ENCODE measurements at regions not wholly inside any gene's neighbourhood (a gene's known extent, or its start where the extent isn't known, plus 50 kb on each side); places are given as distances from the start of the nearest gene placed in this dataset.

- TF ChIP-seq, protein P1, sequence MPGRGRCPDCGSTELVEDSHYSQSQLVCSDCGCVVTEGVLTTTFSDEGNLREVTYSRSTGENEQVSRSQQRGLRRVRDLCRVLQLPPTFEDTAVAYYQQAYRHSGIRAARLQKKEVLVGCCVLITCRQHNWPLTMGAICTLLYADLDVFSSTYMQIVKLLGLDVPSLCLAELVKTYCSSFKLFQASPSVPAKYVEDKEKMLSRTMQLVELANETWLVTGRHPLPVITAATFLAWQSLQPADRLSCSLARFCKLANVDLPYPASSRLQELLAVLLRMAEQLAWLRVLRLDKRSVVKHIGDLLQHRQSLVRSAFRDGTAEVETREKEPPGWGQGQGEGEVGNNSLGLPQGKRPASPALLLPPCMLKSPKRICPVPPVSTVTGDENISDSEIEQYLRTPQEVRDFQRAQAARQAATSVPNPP (IDR thresholded peaks at IDR 0.05; ENCODE audit: borderline replicate concordance, insufficient read depth, insufficient read length): no peak
- TF ChIP-seq ZNF444 (CRISPR knock-in tag; IDR thresholded peaks at IDR 0.05) (no peak), NR3C1 (CRISPR knock-in tag; IDR thresholded peaks at IDR 0.05) (no peak), FOXA3 (CRISPR knock-in tag; conservative IDR thresholded peaks at IDR 0.05 in 1 of 2, IDR thresholded peaks at IDR 0.05 in 1 of 2) (no peak), ELK3 (CRISPR knock-in tag; IDR thresholded peaks at IDR 0.05) (no peak), GABPB1 (CRISPR knock-in tag; IDR thresholded peaks at IDR 0.05) (no peak), THAP12 (CRISPR knock-in tag; IDR thresholded peaks at IDR 0.05) (no peak), ILK (tag; IDR thresholded peaks at IDR 0.05; ENCODE audit: borderline replicate concordance, low read depth) (no peak), POLR2AphosphoS2 (IDR thresholded peaks at IDR 0.05; ENCODE audit: low read length) (no peak), ATF7 (IDR thresholded peaks at IDR 0.05) (no peak), KAT7 (CRISPR knock-in tag; IDR thresholded peaks at IDR 0.05; ENCODE audit: borderline replicate concordance) (no peak), PYGO2 (tag; IDR thresholded peaks at IDR 0.05) (no peak)
- TF ChIP-seq, protein P2, sequence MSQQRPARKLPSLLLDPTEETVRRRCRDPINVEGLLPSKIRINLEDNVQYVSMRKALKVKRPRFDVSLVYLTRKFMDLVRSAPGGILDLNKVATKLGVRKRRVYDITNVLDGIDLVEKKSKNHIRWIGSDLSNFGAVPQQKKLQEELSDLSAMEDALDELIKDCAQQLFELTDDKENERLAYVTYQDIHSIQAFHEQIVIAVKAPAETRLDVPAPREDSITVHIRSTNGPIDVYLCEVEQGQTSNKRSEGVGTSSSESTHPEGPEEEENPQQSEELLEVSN (IDR thresholded peaks at IDR 0.05; ENCODE audit: borderline replicate concordance in 1 of 2, extremely low read depth in 1 of 2, insufficient read depth in 1 of 2, insufficient read length in 1 of 2, low read depth in 1 of 2, low read length in 1 of 2, poor library complexity in 1 of 2, severe bottlenecking in 1 of 2): peak in 1 of 2 experiments; percentile 44
- TF ChIP-seq, protein P3, sequence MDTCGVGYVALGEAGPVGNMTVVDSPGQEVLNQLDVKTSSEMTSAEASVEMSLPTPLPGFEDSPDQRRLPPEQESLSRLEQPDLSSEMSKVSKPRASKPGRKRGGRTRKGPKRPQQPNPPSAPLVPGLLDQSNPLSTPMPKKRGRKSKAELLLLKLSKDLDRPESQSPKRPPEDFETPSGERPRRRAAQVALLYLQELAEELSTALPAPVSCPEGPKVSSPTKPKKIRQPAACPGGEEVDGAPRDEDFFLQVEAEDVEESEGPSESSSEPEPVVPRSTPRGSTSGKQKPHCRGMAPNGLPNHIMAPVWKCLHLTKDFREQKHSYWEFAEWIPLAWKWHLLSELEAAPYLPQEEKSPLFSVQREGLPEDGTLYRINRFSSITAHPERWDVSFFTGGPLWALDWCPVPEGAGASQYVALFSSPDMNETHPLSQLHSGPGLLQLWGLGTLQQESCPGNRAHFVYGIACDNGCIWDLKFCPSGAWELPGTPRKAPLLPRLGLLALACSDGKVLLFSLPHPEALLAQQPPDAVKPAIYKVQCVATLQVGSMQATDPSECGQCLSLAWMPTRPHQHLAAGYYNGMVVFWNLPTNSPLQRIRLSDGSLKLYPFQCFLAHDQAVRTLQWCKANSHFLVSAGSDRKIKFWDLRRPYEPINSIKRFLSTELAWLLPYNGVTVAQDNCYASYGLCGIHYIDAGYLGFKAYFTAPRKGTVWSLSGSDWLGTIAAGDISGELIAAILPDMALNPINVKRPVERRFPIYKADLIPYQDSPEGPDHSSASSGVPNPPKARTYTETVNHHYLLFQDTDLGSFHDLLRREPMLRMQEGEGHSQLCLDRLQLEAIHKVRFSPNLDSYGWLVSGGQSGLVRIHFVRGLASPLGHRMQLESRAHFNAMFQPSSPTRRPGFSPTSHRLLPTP (IDR thresholded peaks at IDR 0.05; ENCODE audit: borderline replicate concordance, extremely low read depth, insufficient read length): no peak
Observed at GRCh38 chr19:34832581-34833112, 59.6 kb upstream of the ZNF599 start (continued).
